ENCODE measurements at regions not wholly inside any gene's neighbourhood (a gene's known extent, or its start where the extent isn't known, plus 50 kb on each side); places are given as distances from the start of the nearest gene placed in this dataset.

- H3K27me3 Mint-ChIP-seq (ENCODE audit: low read depth in 3 of 3), result no peaks in the 10 kb centered on the region
- no peak overlapping the region for H3K9ac ChIP-seq (ENCODE audit: insufficient read depth, low read length, poor library complexity, severe bottlenecking)
- no peak overlapping the region for H3K4me2 ChIP-seq (replicated peaks; ENCODE audit: extremely low read depth, low read length, poor library complexity, severe bottlenecking)
- H3K27me3 ChIP-seq (ENCODE audit: control insufficient read depth in 2 of 2, insufficient read depth in 2 of 2, low read length in 2 of 2), result no peaks in the 10 kb centered on the region
- no peak overlapping the region for H3K27ac ChIP-seq (ENCODE audit: low read depth in 1 of 2, low read length in 2 of 2)
- peaks cover 0 to 4% of the 10 kb centered on the region in 2 donors for H3K9me3 ChIP-seq (replicated peaks in 1 of 2; ENCODE audit: control insufficient read depth in 1 of 2, insufficient read depth in 1 of 2, low read length in 2 of 2)
- no peak for TF ChIP-seq CTCF (IDR thresholded peaks at IDR 0.05)
- peaks cover 0 to 6% (median 2%) of the 10 kb centered on the region in 7 donors for H3K9me3 Mint-ChIP-seq
- H4K20me1 ChIP-seq (ENCODE audit: insufficient read depth, low read length), result no peaks in the 10 kb centered on the region
- H3K4me1 ChIP-seq (ENCODE audit: control insufficient read depth in 1 of 2, insufficient read depth in 2 of 2, low read length in 2 of 2), result no peaks in the 10 kb centered on the region
- no peak overlapping the region for H3K27ac Mint-ChIP-seq
- no peaks in the 10 kb centered on the region for H3K4me1 Mint-ChIP-seq
- H3K79me2 ChIP-seq (ENCODE audit: insufficient read depth, low read length), result no peaks in the 10 kb centered on the region
- intact Hi-C loops (cut with micrococcal nuclease), result no loop called here
- no peak overlapping the region for H3K4me3 ChIP-seq (replicated peaks in 1 of 3; ENCODE audit: low read depth in 2 of 3, low read length in 3 of 3)
- no peak overlapping the region for H2AFZ ChIP-seq (ENCODE audit: insufficient read depth, low read depth, low read length, poor library complexity, severe bottlenecking)
- no peaks in the 10 kb centered on the region for H3K36me3 ChIP-seq (replicated peaks in 1 of 2; ENCODE audit: control insufficient read depth in 1 of 2, insufficient read depth in 2 of 2, low read length in 2 of 2)
- H3K4me3 Mint-ChIP-seq, result no peak overlapping the region
- no peaks in the 10 kb centered on the region for H3K36me3 Mint-ChIP-seq
- DNase-seq, result no peak
These were observed 259.4 kb downstream of the PPP1R3A start for GRCh38 chr7:113659416-113659815.

DNA sequence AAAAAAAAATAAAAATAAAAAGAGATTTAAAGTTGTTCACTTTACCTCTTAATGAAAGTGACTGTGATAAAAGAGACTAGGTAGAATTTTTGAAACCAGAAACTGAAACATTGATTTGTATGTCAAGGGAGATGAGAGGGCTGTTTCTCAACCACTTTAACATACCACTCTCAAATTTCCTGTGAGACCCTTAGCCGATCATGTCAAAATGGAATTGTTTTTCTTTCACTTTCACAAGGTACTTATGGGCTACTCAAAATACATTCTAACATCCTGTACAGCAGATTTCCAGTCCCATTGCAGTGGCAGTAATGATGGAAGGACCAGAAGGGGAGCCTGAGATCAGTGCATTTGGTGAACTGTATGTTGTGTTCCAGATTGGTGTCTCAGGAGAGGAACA is 261.2 kb downstream of the PPP1R3A start:
- no peak overlapping the region for H3K9ac ChIP-seq (ENCODE audit: insufficient read depth, low read length, poor library complexity, severe bottlenecking)
- WGBS (ENCODE audit: insufficient coverage), result no CpG with 5 or more reads among the region's 1 CpG
- H3K4me3 Mint-ChIP-seq, result no peak overlapping the region
- TF ChIP-seq CTCF (IDR thresholded peaks at IDR 0.05), result no peak
- DNase-seq, result no peak
- H3K4me1 ChIP-seq (ENCODE audit: control insufficient read depth in 1 of 2, insufficient read depth in 2 of 2, low read length in 2 of 2), result no peaks in the 10 kb centered on the region
- H3K27ac ChIP-seq (ENCODE audit: low read depth in 1 of 2, low read length in 2 of 2), result no peak overlapping the region
- H3K27me3 ChIP-seq (ENCODE audit: control insufficient read depth in 2 of 2, insufficient read depth in 2 of 2, low read length in 2 of 2), result no peaks in the 10 kb centered on the region
- no peak overlapping the region for H3K27ac Mint-ChIP-seq
- H3K79me2 ChIP-seq (ENCODE audit: insufficient read depth, low read length), result no peaks in the 10 kb centered on the region
- intact Hi-C loops (cut with micrococcal nuclease), result no loop called here
- H3K27me3 Mint-ChIP-seq (ENCODE audit: low read depth in 3 of 3), result no peaks in the 10 kb centered on the region
- no peaks in the 10 kb centered on the region for H3K36me3 Mint-ChIP-seq
- no peaks in the 10 kb centered on the region for H3K36me3 ChIP-seq (replicated peaks in 1 of 2; ENCODE audit: control insufficient read depth in 1 of 2, insufficient read depth in 2 of 2, low read length in 2 of 2)
- H3K4me3 ChIP-seq (replicated peaks in 1 of 3; ENCODE audit: low read depth in 2 of 3, low read length in 3 of 3), result no peak overlapping the region
- peaks cover 0 to 8% (median 2%) of the 10 kb centered on the region in 7 donors for H3K9me3 Mint-ChIP-seq
- H4K20me1 ChIP-seq (ENCODE audit: insufficient read depth, low read length), result no peaks in the 10 kb centered on the region
- peaks cover 0 to 4% of the 10 kb centered on the region in 2 donors for H3K9me3 ChIP-seq (replicated peaks in 1 of 2; ENCODE audit: control insufficient read depth in 1 of 2, insufficient read depth in 1 of 2, low read length in 2 of 2)
- no peak overlapping the region for H2AFZ ChIP-seq (ENCODE audit: insufficient read depth, low read depth, low read length, poor library complexity, severe bottlenecking)
- no peaks in the 10 kb centered on the region for H3K4me1 Mint-ChIP-seq
- H3K4me2 ChIP-seq (replicated peaks; ENCODE audit: extremely low read depth, low read length, poor library complexity, severe bottlenecking), result no peak overlapping the region

Measured in CD14-positive monocyte (primary cell).